ENCODE measurements at regions not wholly inside any gene's neighbourhood (a gene's known extent, or its start where the extent isn't known, plus 50 kb on each side); places are given as distances from the start of the nearest gene placed in this dataset.

- Histone ChIP-seq H3K9me2 (ENCODE audit: low read depth, low read length) (no peaks in the 10 kb centered on the region), H3K79me2 (ENCODE audit: insufficient read depth, low read length) (no peaks in the 10 kb centered on the region), H3K4me2 (ENCODE audit: low read length) (no peak overlapping the region), H2AFZ (ENCODE audit: low read length) (no peak overlapping the region), H3K4me3 (ENCODE audit: low read depth, low read length, poor library complexity, severe bottlenecking) (no peak overlapping the region), H3K27ac (ENCODE audit: low read depth, low read length, poor library complexity, severe bottlenecking) (no peak overlapping the region), H3K27me3 (ENCODE audit: insufficient read depth, low read length) (no peaks in the 10 kb centered on the region), H3K9me3 (ENCODE audit: low read length) (no peaks in the 10 kb centered on the region), H3F3A (ENCODE audit: insufficient read depth, low read length) (no peaks in the 10 kb centered on the region), H3K4me1 (ENCODE audit: insufficient read depth, low read length, severe bottlenecking) (no peaks in the 10 kb centered on the region), H3K36me3 (ENCODE audit: insufficient read depth, low read length) (no peaks in the 10 kb centered on the region), H3K9ac (ENCODE audit: low read length) (no peak overlapping the region), H4K20me1 (ENCODE audit: insufficient read depth, low read length) (no peaks in the 10 kb centered on the region)
- TF ChIP-seq CTCF (IDR thresholded peaks at IDR 0.05; ENCODE audit: low read length) (no peak), EZH2 (IDR thresholded peaks at IDR 0.05; ENCODE audit: borderline replicate concordance, low read length) (no peak)
Observed at GRCh38 chr15:98441599-98441998, 206.7 kb upstream of the IGF1R start.

GRCh38 chr15:98442379-98442833 is 205.9 kb upstream of the IGF1R start:
- no peaks in the 10 kb centered on the region for H3K36me3 ChIP-seq (ENCODE audit: insufficient read depth, low read length)
- H3K9me2 ChIP-seq (ENCODE audit: low read depth, low read length): no peaks in the 10 kb centered on the region
- no peak overlapping the region for H3K4me2 ChIP-seq (ENCODE audit: low read length)
- no peaks in the 10 kb centered on the region for H3K79me2 ChIP-seq (ENCODE audit: insufficient read depth, low read length)
- no peak overlapping the region for H3K4me3 ChIP-seq (ENCODE audit: low read depth, low read length, poor library complexity, severe bottlenecking)
- H3K9me3 ChIP-seq (ENCODE audit: low read length): no peaks in the 10 kb centered on the region
- TF ChIP-seq EZH2 (IDR thresholded peaks at IDR 0.05; ENCODE audit: borderline replicate concordance, low read length) (no peak), CTCF (IDR thresholded peaks at IDR 0.05; ENCODE audit: low read length) (peak; percentile 84)
- H4K20me1 ChIP-seq (ENCODE audit: insufficient read depth, low read length): no peaks in the 10 kb centered on the region
- H3K27me3 ChIP-seq (ENCODE audit: insufficient read depth, low read length): no peaks in the 10 kb centered on the region
- H3K9ac ChIP-seq (ENCODE audit: low read length): no peak overlapping the region
- no peaks in the 10 kb centered on the region for H3F3A ChIP-seq (ENCODE audit: insufficient read depth, low read length)
- no peaks in the 10 kb centered on the region for H3K4me1 ChIP-seq (ENCODE audit: insufficient read depth, low read length, severe bottlenecking)
- no peak overlapping the region for H2AFZ ChIP-seq (ENCODE audit: low read length)
- no peak overlapping the region for H3K27ac ChIP-seq (ENCODE audit: low read depth, low read length, poor library complexity, severe bottlenecking)

- Histone ChIP-seq H3K36me3 (ENCODE audit: insufficient read depth, low read length) (no peaks in the 10 kb centered on the region), H3K4me3 (ENCODE audit: low read depth, low read length, poor library complexity, severe bottlenecking) (no peak overlapping the region), H3K79me2 (ENCODE audit: insufficient read depth, low read length) (no peaks in the 10 kb centered on the region), H2AFZ (ENCODE audit: low read length) (no peak overlapping the region), H3F3A (ENCODE audit: insufficient read depth, low read length) (no peaks in the 10 kb centered on the region), H3K9ac (ENCODE audit: low read length) (no peak overlapping the region), H3K9me3 (ENCODE audit: low read length) (no peaks in the 10 kb centered on the region), H3K27ac (ENCODE audit: low read depth, low read length, poor library complexity, severe bottlenecking) (no peak overlapping the region), H4K20me1 (ENCODE audit: insufficient read depth, low read length) (no peaks in the 10 kb centered on the region), H3K4me1 (ENCODE audit: insufficient read depth, low read length, severe bottlenecking) (no peaks in the 10 kb centered on the region), H3K27me3 (ENCODE audit: insufficient read depth, low read length) (no peaks in the 10 kb centered on the region), H3K9me2 (ENCODE audit: low read depth, low read length) (no peaks in the 10 kb centered on the region), H3K4me2 (ENCODE audit: low read length) (no peak overlapping the region)
- TF ChIP-seq CTCF (IDR thresholded peaks at IDR 0.05; ENCODE audit: low read length): no peak
- no peak for TF ChIP-seq EZH2 (IDR thresholded peaks at IDR 0.05; ENCODE audit: borderline replicate concordance, low read length)
Observed at GRCh38 chr15:98442901-98443300, 205.4 kb upstream of the IGF1R start.
